K562 (cell line): ENCODE measurements at regions not wholly inside any gene's neighbourhood (a gene's known extent, or its start where the extent isn't known, plus 50 kb on each side); places are given as distances from the start of the nearest gene placed in this dataset.
"Not testable (repeated sequence)": the region's sequence is repeated elsewhere in the genome, so short reads cannot be mapped to it uniquely, and the experiment has no call there.

ENCODE experiments used
- ATAC-seq: fragments of 200-7000 bp; cut with Tn5 transposase; 3 replicates; pipeline ENCODE4 v1.9.1; 2020; ENCODE audit warnings: moderate library complexity
- BruUV-seq: library from RNA; stranded (reverse); fragments of 400-500 nt; replicated peaks from 2 replicates; lab custom pipeline; 2021; lab: Mats Ljungman, UMichigan
- CTCF ChIA-PET: fragments of 300-600 bp; formaldehyde crosslinking; extraction: SDS; loops from one replicate; lab custom pipeline; 2021; ENCODE audit warnings: low intra/inter-chr PET ratio; lab: Yijun Ruan, JAX
- POLR2A ChIA-PET: fragments of 300-600, 350-650 bp; sonication (Branson Sonifier 250); formaldehyde crosslinking; extraction: SDS; loops from one replicate; lab custom pipeline; 2021; ENCODE audit warnings: antibody characterized with exemption, inconsistent platforms; lab: Yijun Ruan, JAX
- DNase-seq, 4 experiments: peaks; one replicate each; pipeline versions ENCODE4 v3.0.0 to v3.0.0-alpha.2; 2011 to 2018; ENCODE audit warnings: low spot score in 3 of 4, mixed read lengths in 3 of 4; ENCODE audit errors: extremely low read depth in 1 of 4
- FAIRE-seq: peaks from 2 replicates; lab custom pipeline; 2011; peaks lifted over from hg19 to GRCh38; lab: Jason Lieb, UNC
- H2AFZ ChIP-seq: 2 replicates; pipeline ENCODE4 v1.6.0; 2011; ENCODE audit warnings: low read depth, low read length, control low read depth, inconsistent platforms
- H3K27ac ChIP-seq: fragments of 200-600 bp; 3 replicates; pipeline ENCODE4 v1.8.0; 2011; ENCODE audit warnings: low read depth, mild to moderate bottlenecking, control low read depth, inconsistent platforms, low read length, moderate library complexity, mixed read lengths; ENCODE audit errors: extremely low read depth
- H3K27me3 ChIP-seq, 2 experiments: fragments of 300-600 bp in 1 of 2; 2 replicates in 1 of 2; 3 replicates in 1 of 2; pipeline versions ENCODE4 v1.6.0 to v1.8.0; 2011; ENCODE audit warnings: inconsistent platforms in 2 of 2, low read length in 2 of 2, mild to moderate bottlenecking in 1 of 2, mixed read lengths in 1 of 2, moderate library complexity in 1 of 2; ENCODE audit not compliant: control insufficient read depth in 2 of 2, insufficient read depth in 2 of 2
- H3K36me3 ChIP-seq: fragments of 300-600 bp; 3 replicates; pipeline ENCODE4 v1.8.0; 2011; ENCODE audit warnings: mild to moderate bottlenecking, low read length, inconsistent platforms; ENCODE audit not compliant: control insufficient read depth, insufficient read depth
- H3K4me1 ChIP-seq, 2 experiments: fragments of 200-600 bp in 1 of 2; replicated peaks in 1 of 2; 2 replicates in 1 of 2; 3 replicates in 1 of 2; pipeline versions ENCODE4 v1.5.1 to v1.8.0; 2011; ENCODE audit warnings: inconsistent platforms in 2 of 2, low read length in 2 of 2, mild to moderate bottlenecking in 1 of 2, mixed read lengths in 1 of 2, moderate library complexity in 1 of 2; ENCODE audit not compliant: control insufficient read depth in 2 of 2, insufficient read depth in 2 of 2
- H3K4me2 ChIP-seq: 2 replicates; pipeline ENCODE4 v1.6.1; 2011; ENCODE audit warnings: low read length, control low read depth, inconsistent platforms, mixed read lengths; ENCODE audit not compliant: insufficient read depth
- H3K4me3 ChIP-seq: fragments of 200-600 bp; sonication (generic), shearing (Covaris generic); 2 replicates; pipeline ENCODE4 v1.5.1; 2016; ENCODE audit warnings: control low read depth, inconsistent platforms
- H3K79me2 ChIP-seq: fragments of 200-600 bp; 3 replicates; pipeline ENCODE4 v1.8.0; 2011; ENCODE audit warnings: low read length, inconsistent platforms; ENCODE audit not compliant: control insufficient read depth, insufficient read depth
- H3K9ac ChIP-seq, 2 experiments: 2 replicates each; pipeline versions ENCODE4 v1.6.0 to v1.6.1; 2011; ENCODE audit warnings: low read depth in 2 of 2, low read length in 2 of 2, control low read depth in 1 of 2, inconsistent platforms in 1 of 2, mild to moderate bottlenecking in 1 of 2, mixed read lengths in 1 of 2; ENCODE audit not compliant: insufficient read depth in 1 of 2
- H3K9me1 ChIP-seq: one replicate; pipeline ENCODE4 v1.6.0; 2011; ENCODE audit warnings: inconsistent platforms, mild to moderate bottlenecking, low read length, moderate library complexity; ENCODE audit not compliant: control insufficient read depth, insufficient read depth
- H3K9me3 ChIP-seq: replicated peaks from 2 replicates; pipeline ENCODE4 v1.5.1; 2011; ENCODE audit warnings: low read depth, low read length, inconsistent platforms; ENCODE audit not compliant: control insufficient read depth, insufficient read depth
- H4K20me1 ChIP-seq: replicated peaks from 2 replicates; pipeline ENCODE4 v1.6.1; 2011; ENCODE audit warnings: low read length, inconsistent platforms, mixed read lengths; ENCODE audit not compliant: control insufficient read depth, insufficient read depth
- BRF1 ChIP-seq: IDR thresholded peaks from 3 replicates; pipeline ENCODE4 v1.6.1; 2011; ENCODE audit warnings: borderline replicate concordance, mild to moderate bottlenecking; ENCODE audit not compliant: insufficient read length; ENCODE audit errors: extremely low read depth
- CBFB ChIP-seq: sonication (generic); formaldehyde crosslinking; IDR thresholded peaks from 2 replicates; pipeline ENCODE4 v1.4.0; 2020; ENCODE audit warnings: mild to moderate bottlenecking, missing genetic modification reagents
- FOXK2 ChIP-seq, 2 experiments: fragments of 450-650 bp; IDR thresholded peaks in 1 of 2; conservative IDR thresholded peaks in 1 of 2; 2 replicates each; pipeline ENCODE4 v1.6.1; 2016; ENCODE audit warnings: low read depth in 2 of 2, mild to moderate bottlenecking in 1 of 2
- KLF13 ChIP-seq: fragments of 450-650 bp; IDR thresholded peaks from 2 replicates; pipeline ENCODE4 v1.6.1; 2016; ENCODE audit warnings: missing genetic modification characterization, low read depth, mild to moderate bottlenecking, missing compliant biosample characterization, moderate library complexity, borderline replicate concordance
- MYC ChIP-seq, 2 experiments: fragments of 250-450 bp in 1 of 2; sonication (Bioruptor Pico) in 1 of 2; IDR thresholded peaks; 2 replicates each; pipeline versions ENCODE4 v1.5.1 to v1.6.1; 2012 to 2021; ENCODE audit warnings: low read depth in 2 of 2, borderline replicate concordance in 1 of 2, improper control_type of control experiment in 1 of 2, low read length in 1 of 2, mild to moderate bottlenecking in 1 of 2, moderate library complexity in 1 of 2
- PURB ChIP-seq: sonication (generic); formaldehyde crosslinking; IDR thresholded peaks from 2 replicates; pipeline ENCODE4 v1.9.0; 2021; ENCODE audit warnings: low read depth, mild to moderate bottlenecking, missing genetic modification reagents
- RBM25 ChIP-seq: fragments of 200-400 bp; formaldehyde crosslinking; IDR thresholded peaks from 2 replicates; pipeline ENCODE4 v1.6.1; 2018; ENCODE audit warnings: low read length, low read depth, moderate library complexity; ENCODE audit not compliant: severe bottlenecking
- RHOXF2B ChIP-seq: fragments of 250-450 bp; sonication (Bioruptor Pico); conservative IDR thresholded peaks from 2 replicates; pipeline ENCODE4 v1.5.1; 2021
- ZNF146 ChIP-seq: IDR thresholded peaks from one replicate; pipeline ENCODE4 v1.6.1; 2018; ENCODE audit warnings: missing compliant biosample characterization; ENCODE audit not compliant: unreplicated experiment
- WGBS: fragments of 100-300 bp; shearing (Covaris generic); methylation state at CpG from one replicate; pipeline ENCODE4 v1.1.6; 2016; ENCODE audit warnings: low coverage, mixed read lengths; ENCODE audit not compliant: insufficient coverage; ENCODE audit errors: missing lambda C conversion rate; 5-methylcytosine and 5-hydroxymethylcytosine counted together
- in situ Hi-C: fragments of 300-500 bp; cut with MboI; formaldehyde crosslinking; loops from 4 replicates; pipeline ENCODE4 v1.15.0; 2018; ENCODE audit warnings: inconsistent platforms, mixed read lengths
- intact Hi-C: fragments of 100-400 bp; cut with micrococcal nuclease; formaldehyde crosslinking; loops from 2 replicates; pipeline ENCODE4 v1.14.2; 2022

DNA sequence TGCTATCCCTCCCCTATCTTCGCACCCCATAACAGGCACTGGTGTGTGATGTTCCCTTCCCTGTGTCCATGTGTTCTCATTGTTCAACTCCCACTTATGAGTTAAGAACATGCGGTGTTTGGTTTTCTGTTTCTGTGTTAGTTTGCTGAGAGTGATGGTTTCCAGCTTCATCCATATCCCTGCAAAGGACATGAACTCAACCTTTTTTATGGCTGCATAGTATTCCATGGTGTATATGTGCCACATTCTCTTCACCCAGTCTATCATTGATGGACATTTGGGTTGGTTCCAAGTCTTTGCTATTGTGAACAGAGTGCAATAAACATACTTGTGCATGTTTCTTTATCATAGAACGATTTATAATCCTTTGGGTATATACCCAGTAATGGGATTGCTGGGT lies 84.7 kb upstream of the GATB start:
- TF ChIP-seq ZNF146 (CRISPR knock-in tag) = peak; percentile 77
- peak; percentile 19 for TF ChIP-seq RBM25
- H3K4me2 ChIP-seq, H4K20me1 ChIP-seq, H3K4me1 ChIP-seq, H3K9ac ChIP-seq, in situ Hi-C loops, H3K27ac ChIP-seq, DNase-seq, H3K9me3 ChIP-seq, FAIRE-seq, POLR2A ChIA-PET, H3K9me1 ChIP-seq, ATAC-seq, H2AFZ ChIP-seq, H3K36me3 ChIP-seq, H3K79me2 ChIP-seq, H3K27me3 ChIP-seq, BruUV-seq, CTCF ChIA-PET, H3K4me3 ChIP-seq, intact Hi-C loops: not testable (repeated sequence)
- 0% methylated on average over 3 of the region's 3 CpGs for WGBS

DNA sequence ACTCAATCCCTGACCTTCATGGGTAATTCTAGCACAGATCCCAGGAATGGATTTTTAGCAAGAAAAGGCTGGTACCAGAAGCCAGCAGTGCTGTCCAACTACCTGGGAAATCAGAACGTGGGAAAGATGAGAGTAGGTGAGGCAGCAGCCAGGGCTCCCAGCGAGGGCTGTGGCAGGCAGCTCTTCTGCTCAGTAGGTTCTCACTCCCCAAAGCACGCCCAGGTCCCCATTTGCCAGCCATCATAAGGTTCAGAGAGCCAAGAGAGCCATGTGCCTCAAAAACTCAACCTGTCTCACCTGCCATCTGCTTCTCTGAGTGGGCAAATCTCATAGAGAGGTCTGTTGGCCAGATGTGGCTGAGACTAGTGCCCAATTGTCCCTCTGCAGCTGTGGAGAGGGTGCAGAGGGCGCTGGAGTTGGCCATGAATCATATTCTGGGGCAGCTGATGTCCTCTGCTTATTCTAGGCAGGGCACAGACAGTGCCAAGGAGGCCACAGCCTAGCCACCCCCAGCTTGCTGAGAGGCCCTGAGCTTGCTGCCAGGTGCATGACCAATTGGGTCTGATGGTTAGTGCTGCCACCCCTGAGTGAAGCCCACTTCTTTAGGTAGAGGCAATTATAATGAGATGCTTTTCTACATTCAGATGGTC lies 81.7 kb upstream of the GATB start:
- ATAC-seq (no peak), FAIRE-seq (no peak), DNase-seq (no peak)
- TF ChIP-seq CBFB = no peak
- no peak for TF ChIP-seq PURB (CRISPR knock-in tag)
- no peak for TF ChIP-seq FOXK2 (conservative IDR thresholded peaks at IDR 0.05 in 1 of 2, IDR thresholded peaks at IDR 0.05 in 1 of 2; ENCODE audit: low read depth in 2 of 2)
- no peak for TF ChIP-seq RHOXF2B (CRISPR knock-in tag)
- no peak for TF ChIP-seq BRF1
- no peak for TF ChIP-seq KLF13
- no peak for TF ChIP-seq MYC (IDR thresholded peaks at IDR 0.05; ENCODE audit: low read depth, low read length)
- TF ChIP-seq MYC (CRISPR knock-in tag; IDR thresholded peaks at IDR 0.05; ENCODE audit: borderline replicate concordance, low read depth) = no peak
- H3K4me1 ChIP-seq = no peaks in the 10 kb centered on the region
- ChIA-PET CTCF (no interaction called here), POLR2A (interaction anchor here (0.8 kb wide), 1 partner anchor 9 kb away, joined by 3 read pairs; no protein-coding TSS in a partner anchor)
- H3K27ac ChIP-seq = no peak overlapping the region
- H3K27me3 ChIP-seq = no peaks in the 10 kb centered on the region
- no peak overlapping the region for H3K9ac ChIP-seq
- intact Hi-C loops = no loop called here
- H3K36me3 ChIP-seq = no peaks in the 10 kb centered on the region
- BruUV-seq = no TSS peak
- H3K4me2 ChIP-seq = no peak overlapping the region
- H3K4me3 ChIP-seq = no peak overlapping the region
- H4K20me1 ChIP-seq = no peaks in the 10 kb centered on the region
- no peak overlapping the region for H2AFZ ChIP-seq
- no peaks in the 10 kb centered on the region for H3K79me2 ChIP-seq
- H3K9me3 ChIP-seq = no peaks in the 10 kb centered on the region
- 0% methylated on average over 4 of the region's 4 CpGs for WGBS
- in situ Hi-C loops = no loop called here
- H3K9me1 ChIP-seq = no peaks in the 10 kb centered on the region
